ENCODE measurements at regions not wholly inside any gene's neighbourhood (a gene's known extent, or its start where the extent isn't known, plus 50 kb on each side); places are given as distances from the start of the nearest gene placed in this dataset.

- no peak for DNase-seq
These were observed 504.2 kb downstream of the RFC3 start for GRCh38 chr13:34322014-34322742.

GRCh38 chr13:34322743-34323074, 504.8 kb downstream of the RFC3 start:
- DNase-seq, result no peak

- peak; percentile 22 for DNase-seq
These were observed 517.4 kb downstream of the RFC3 start for GRCh38 chr13:34335014-34336007.

GRCh38 chr13:34338102-34338501, 520.2 kb downstream of the RFC3 start:
- DNase-seq, result no peak

- DNase-seq, result no peak
These were observed 522.6 kb downstream of the RFC3 start for GRCh38 chr13:34340534-34340933.

- no peak for DNase-seq
These were observed 525.5 kb downstream of the RFC3 start for GRCh38 chr13:34343413-34343940.

GRCh38 chr13:34344816-34345215, 526.9 kb downstream of the RFC3 start:
- DNase-seq, result peak; percentile 38

- DNase-seq, result no peak
These were observed 527.5 kb downstream of the RFC3 start for GRCh38 chr13:34345258-34345965.

GRCh38 chr13:34346626-34347025, 528.7 kb downstream of the RFC3 start:
- no peak for DNase-seq

GRCh38 chr13:34347784-34348573, 530.0 kb downstream of the RFC3 start:
- DNase-seq, result peak; percentile 38

- DNase-seq, result peak; percentile 70
These were observed 531.3 kb downstream of the RFC3 start for GRCh38 chr13:34349091-34349722.

GRCh38 chr13:34350671-34351070, 532.7 kb downstream of the RFC3 start:
- DNase-seq, result no peak

- DNase-seq, result no peak
These were observed 533.2 kb downstream of the RFC3 start for GRCh38 chr13:34351134-34351533.

- DNase-seq, result no peak
These were observed 535.0 kb downstream of the RFC3 start for GRCh38 chr13:34352958-34353357.

GRCh38 chr13:34356686-34357434, 538.9 kb downstream of the RFC3 start:
- no peak for DNase-seq

GRCh38 chr13:34357435-34358232, 539.7 kb downstream of the RFC3 start:
- no peak for DNase-seq

GRCh38 chr13:34358811-34359513, 541.0 kb downstream of the RFC3 start:
- peak; percentile 34 for DNase-seq

GRCh38 chr13:34360702-34361101, 542.8 kb downstream of the RFC3 start:
- DNase-seq, result no peak

- DNase-seq, result peak; percentile 40
These were observed 543.6 kb downstream of the RFC3 start for GRCh38 chr13:34361560-34361959.
